AG09309 (cell line): ENCODE measurements at regions not wholly inside any gene's neighbourhood (a gene's known extent, or its start where the extent isn't known, plus 50 kb on each side); places are given as distances from the start of the nearest gene placed in this dataset.

Experiments
- DNase-seq: peaks from one replicate; pipeline ENCODE4 v3.0.0-alpha.2; 2010; ENCODE audit warnings: low read depth
- H3K4me3 ChIP-seq: 2 replicates; pipeline ENCODE4 v1.5.1; 2011; ENCODE audit warnings: mild to moderate bottlenecking, low read depth, low read length, moderate library complexity; ENCODE audit not compliant: control insufficient read depth
- CTCF ChIP-seq: IDR thresholded peaks from 2 replicates; pipeline ENCODE4 v1.5.1; 2011; ENCODE audit warnings: mild to moderate bottlenecking, low read depth, low read length, inconsistent platforms; ENCODE audit not compliant: insufficient read depth, control insufficient read depth; ENCODE audit errors: missing control alignments

- H3K4me3 ChIP-seq: no peak overlapping the region
- no peak for TF ChIP-seq CTCF
- DNase-seq: no peak
Measured at GRCh38 chr7:47647181-47647917, 65.4 kb upstream of the TNS3 start.

DNA sequence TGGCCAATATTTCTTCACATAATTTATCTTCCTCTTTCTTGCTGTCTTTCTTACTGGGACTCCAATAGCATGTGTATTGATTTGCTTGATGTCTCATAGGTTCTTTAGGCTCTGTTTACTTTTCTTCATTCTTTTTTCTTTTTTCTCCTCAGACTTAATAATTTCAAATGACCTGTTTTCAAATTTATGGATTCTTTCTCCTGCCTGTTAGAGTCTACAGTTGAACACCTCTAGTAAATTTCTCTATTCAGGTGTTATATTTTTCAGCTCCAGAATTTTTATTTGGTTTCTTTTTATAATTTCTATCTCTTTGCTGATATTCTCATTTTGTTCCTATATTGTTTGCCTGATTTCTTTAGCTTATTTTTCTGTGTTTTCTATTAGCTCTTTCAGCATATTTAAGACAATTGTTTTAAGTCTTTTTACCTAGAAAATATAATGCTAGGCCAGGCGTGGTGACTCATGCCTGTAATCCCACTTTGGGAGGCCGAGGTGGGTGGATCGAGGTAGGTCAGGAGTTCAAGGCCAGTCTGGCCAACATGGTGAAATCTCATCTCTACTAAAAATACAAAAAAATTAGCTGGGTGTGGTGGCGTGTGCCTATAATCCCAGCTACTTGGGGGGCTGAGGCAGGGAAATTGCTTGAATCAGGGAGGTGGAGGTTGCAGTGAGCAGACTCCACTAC, 61.9 kb upstream of the TNS3 start:
- H3K4me3 ChIP-seq: no peak overlapping the region
- no peak for DNase-seq
- TF ChIP-seq CTCF: no peak

- no peak for DNase-seq
- no peak for TF ChIP-seq CTCF
- H3K4me3 ChIP-seq: no peak overlapping the region
Measured at GRCh38 chr7:47640265-47640664, 58.4 kb upstream of the TNS3 start.

- TF ChIP-seq CTCF: no peak
- H3K4me3 ChIP-seq: no peak overlapping the region
- DNase-seq: no peak
Measured at GRCh38 chr7:47639495-47640110, 57.7 kb upstream of the TNS3 start.

DNA sequence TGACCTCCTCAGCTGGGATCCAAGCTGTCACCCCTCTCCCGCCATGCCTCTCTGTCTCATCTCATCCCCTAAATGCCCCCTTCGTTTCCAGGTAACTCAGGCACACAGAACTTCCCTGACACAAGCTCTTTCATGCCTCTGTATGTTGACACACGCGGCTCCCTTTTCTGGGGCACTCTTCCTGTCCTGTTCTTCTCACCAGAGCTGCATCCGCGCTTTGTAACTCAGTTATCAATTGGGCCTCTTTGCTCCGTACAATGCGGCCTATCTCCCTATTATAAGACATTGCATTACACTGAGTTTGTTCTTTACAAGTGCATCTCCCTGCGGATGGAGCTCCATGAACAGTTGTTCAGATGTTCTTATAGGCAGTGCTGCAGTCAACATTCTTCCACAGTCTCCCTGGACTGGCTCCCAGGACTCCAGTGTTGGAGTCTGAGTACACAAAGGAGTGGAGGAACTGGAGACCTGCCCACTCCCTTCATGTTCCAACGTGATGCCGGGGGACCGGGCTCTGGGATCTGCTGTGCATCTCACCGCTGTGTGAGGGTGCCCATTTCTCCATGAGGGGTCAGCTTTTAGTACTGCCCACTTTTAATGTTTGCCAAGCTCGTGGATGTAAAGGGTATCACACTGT, 56.9 kb upstream of the TNS3 start:
- H3K4me3 ChIP-seq: no peak overlapping the region
- DNase-seq: no peak
- TF ChIP-seq CTCF: no peak

GRCh38 chr7:47636433-47637175, 54.7 kb upstream of the TNS3 start:
- no peak overlapping the region for H3K4me3 ChIP-seq
- no peak for TF ChIP-seq CTCF
- DNase-seq: no peak
